ENCODE measurements at regions not wholly inside any gene's neighbourhood (a gene's known extent, or its start where the extent isn't known, plus 50 kb on each side); places are given as distances from the start of the nearest gene placed in this dataset.

GRCh38 chr7:26513948-26514347 lies 222.3 kb downstream of the SNX10 start:
- no peak for DNase-seq (ENCODE audit: low read depth)

GRCh38 chr7:26514633-26515032 lies 223.0 kb downstream of the SNX10 start:
- DNase-seq (ENCODE audit: low read depth) = no peak

DNA sequence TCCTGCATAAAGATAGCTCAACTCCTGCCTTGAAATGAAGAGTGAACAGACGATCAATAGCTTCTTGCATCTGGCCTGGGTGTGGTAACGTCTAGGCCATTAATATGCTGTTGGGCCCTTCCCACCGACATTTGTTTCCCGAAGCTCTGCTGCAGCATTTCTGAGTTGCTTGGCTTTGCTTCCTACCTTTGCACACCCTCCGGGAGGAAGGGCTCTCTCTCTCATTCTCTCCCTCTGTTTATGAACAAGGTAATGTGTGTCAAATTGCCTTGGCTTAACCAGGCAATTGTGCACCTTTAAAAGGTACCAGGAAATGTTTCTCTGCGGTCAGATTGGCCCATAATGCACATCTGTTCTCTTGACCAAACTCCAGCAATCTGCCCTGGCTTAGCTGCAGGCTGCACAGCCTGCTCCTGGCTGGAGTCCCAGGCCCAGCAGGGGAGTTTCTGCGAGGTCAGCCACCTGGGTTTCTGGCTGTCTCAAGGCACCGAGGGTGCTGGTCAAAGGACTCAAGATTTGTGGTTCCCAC lies 223.7 kb downstream of the SNX10 start:
- DNase-seq (ENCODE audit: low read depth) = no peak

DNA sequence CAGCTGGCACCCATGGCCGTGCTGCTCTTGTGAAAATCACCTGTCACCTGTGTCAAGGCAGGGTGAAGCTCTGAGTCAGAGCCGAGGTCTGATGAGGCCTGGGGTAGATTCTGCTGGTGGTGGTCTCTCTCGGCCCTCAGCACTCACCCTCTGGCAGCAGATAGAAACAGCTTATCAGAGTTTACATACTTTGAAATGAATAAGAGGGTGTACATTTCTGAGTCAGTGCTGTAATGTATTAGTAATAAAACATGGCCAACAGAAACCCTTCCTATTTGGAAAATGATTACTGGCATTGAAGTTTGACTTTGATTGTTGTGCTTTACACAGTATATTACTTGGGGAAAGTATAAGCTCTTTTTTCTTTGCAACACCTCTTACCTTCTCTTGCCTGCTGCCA lies 228.8 kb downstream of the SNX10 start:
- DNase-seq (ENCODE audit: low read depth) = no peak

DNA sequence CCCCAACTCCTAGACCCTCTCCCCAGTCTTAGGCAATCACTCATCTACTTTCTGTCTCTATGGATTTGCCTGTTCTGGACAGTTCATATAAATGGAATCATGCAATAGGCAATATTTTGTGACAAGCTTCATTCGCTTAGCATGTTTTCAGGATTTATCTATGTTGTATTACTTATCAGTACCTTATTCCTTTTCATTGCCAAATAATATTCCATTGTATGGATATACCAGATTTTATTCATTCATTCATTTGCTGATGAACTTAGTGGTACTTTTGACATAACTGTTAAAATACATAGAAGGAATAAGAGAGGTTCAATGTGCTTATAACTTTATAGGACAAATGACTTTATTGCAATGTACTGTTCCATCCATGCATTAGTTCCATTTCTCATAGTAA lies 231.0 kb downstream of the SNX10 start:
- no peak for DNase-seq (ENCODE audit: low read depth)

GRCh38 chr7:26525398-26526264 lies 234.0 kb downstream of the SNX10 start:
- DNase-seq (ENCODE audit: low read depth) = no peak

DNA sequence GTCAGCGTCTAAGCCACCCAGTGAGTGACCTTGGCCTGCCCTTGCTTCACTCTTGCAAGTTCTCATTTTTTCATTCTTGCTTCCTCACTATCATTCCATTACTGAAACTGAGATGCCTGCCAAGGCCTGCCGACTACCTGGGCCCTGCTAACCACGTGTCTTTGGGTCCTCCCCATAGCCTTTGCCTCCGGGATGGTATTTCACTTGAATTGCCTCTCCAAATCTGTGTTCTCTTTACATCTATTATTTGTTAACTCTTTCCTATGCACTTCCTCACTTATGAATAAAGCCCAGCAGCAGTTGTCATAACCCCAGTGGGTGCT lies 234.6 kb downstream of the SNX10 start:
- no peak for DNase-seq (ENCODE audit: low read depth)

DNA sequence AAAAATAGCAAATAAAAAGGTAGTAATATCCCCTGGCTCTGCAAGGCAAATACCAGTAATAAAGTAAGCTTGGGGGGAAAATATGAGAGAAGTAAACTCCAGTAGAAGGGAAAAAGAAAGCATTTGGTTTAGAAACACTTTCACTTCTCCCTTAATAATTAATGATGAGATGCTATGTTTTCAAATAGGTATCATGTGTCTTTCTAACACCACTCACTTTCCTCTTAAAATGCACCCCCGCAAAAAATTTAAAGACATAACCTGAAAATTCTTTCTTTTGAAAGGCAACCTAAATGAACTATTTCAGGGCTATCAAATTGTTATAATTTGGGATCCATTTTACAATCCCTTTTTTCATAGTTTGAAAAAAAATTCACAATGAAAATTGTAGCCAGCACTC lies 240.3 kb downstream of the SNX10 start:
- no peak for DNase-seq (ENCODE audit: low read depth)

- DNase-seq (ENCODE audit: low read depth) = no peak
These were observed 240.8 kb downstream of the SNX10 start for GRCh38 chr7:26532471-26532870.

DNA sequence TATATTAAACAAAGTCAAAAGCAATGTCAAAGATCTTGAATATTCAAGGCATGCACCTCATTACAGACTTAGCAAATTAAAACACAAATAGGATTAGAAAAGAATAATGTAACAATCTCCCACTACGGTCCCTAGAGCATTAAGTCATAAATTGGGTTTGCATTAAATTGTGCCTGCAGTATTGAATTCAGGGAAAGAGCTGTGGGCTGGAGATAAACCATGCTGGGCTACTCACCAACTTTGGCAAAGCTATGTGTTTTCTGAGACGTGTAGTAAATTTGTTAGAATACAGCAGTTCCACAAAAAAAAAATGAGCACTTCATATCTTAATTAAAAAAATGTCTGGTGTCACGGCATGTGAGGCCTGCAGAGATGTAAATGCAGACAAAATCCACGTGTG lies 241.6 kb downstream of the SNX10 start:
- no peak for DNase-seq (ENCODE audit: low read depth)

GRCh38 chr7:26534649-26535482 lies 243.2 kb downstream of the SNX10 start:
- no peak for DNase-seq (ENCODE audit: low read depth)

DNA sequence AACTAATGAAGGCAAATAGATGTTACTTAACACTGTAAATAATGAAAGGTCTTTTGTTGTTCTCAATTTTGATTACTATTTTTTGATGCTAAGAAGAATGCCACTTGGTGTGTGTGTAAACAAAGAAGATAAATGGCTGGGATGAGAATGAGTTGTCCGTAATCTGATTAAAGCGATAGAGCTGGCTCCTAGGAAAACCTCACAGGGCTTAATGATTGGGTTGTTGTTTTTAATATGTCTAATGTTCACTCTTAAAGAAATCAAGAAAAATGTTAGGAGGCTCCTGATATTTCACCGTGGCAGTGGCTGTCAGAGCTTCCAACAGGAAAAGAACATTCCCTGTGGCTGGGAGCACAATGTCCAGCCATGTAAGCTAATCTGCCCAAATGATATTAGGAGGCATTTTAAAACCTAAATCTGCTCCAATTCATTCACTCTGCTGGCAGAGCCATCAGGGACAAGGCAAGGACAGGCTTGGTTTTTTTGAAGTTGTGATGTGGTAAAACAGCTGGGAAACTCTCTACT lies 243.9 kb downstream of the SNX10 start:
- no peak for DNase-seq (ENCODE audit: low read depth)

DNA sequence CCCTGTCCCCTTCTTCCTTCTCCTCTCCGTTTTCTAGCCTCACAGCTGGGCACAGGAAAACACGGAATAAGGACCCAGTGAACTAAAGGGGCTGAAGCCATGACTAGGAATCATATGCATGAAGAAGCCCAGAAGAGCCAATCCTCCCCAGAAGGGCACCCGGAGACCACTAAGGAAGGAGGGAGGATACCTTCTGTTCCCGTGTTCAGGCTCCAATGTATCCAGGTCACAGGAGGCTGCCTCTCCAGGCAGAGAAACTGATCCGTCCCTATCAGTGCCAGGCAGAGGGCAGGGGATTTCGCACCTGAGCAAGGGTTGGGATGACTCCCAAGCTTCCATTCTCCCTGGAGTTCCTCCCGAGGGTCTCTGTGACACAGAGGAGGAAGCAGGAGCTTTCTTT lies 246.6 kb downstream of the SNX10 start:
- DNase-seq (ENCODE audit: low read depth) = no peak

- no peak for DNase-seq (ENCODE audit: low read depth)
These were observed 247.0 kb downstream of the SNX10 start for GRCh38 chr7:26538689-26539088.

- DNase-seq (ENCODE audit: low read depth) = no peak
These were observed 251.7 kb downstream of the SNX10 start for GRCh38 chr7:26543340-26543739.

DNA sequence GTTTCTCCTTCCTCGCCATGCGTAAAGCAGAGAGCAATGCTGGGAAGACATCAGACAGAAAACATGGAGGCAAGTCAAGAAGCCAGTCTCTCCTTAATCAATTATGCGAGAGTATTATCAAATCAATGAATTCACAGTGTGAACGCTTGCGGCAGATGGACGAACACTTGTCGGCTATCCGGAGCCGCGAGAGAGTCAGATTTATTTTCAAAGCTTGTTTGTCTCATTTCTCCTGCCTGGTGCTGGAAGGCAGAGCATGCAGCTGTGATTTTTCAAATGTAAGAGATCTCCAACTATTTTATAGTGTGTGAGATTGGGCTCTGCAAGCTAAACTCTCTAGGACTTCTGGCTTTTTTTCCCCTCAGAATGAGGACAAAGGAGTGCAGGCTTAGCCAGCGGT lies 252.3 kb downstream of the SNX10 start:
- DNase-seq (ENCODE audit: low read depth) = no peak

DNA sequence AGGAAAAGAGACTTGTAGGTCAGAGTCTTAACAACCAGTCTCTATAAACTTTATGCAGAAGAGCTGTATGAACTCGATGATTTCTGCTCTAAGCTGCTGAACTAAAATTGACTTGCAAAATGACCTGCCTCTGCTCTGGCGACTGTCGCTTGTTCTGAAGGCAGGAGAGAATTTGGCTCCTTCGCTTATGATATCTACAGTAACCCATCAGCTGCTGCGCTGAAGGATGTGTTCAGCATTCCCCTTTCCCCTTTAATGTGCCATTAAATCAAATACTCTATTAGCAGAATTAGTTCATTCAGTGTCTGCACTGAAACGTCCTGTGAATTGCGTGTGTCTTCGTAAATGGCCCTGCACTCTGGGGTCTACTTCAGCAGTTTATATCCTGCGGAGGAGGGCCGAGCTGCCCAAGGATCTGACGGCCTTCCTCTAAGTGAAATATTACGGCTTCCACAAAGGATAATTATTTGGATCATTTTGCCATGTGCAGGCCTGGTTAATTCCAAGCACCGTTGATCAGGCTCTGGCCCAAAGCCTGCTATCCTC lies 254.9 kb downstream of the SNX10 start:
- no peak for DNase-seq (ENCODE audit: low read depth)

GRCh38 chr7:26547156-26547555 lies 255.5 kb downstream of the SNX10 start:
- no peak for DNase-seq (ENCODE audit: low read depth)

- DNase-seq (ENCODE audit: low read depth) = no peak
These were observed 257.8 kb downstream of the SNX10 start for GRCh38 chr7:26549281-26549944.

- no peak for DNase-seq (ENCODE audit: low read depth)
These were observed 258.8 kb downstream of the SNX10 start for GRCh38 chr7:26550492-26550891.

- no peak for DNase-seq (ENCODE audit: low read depth)
These were observed 260.1 kb downstream of the SNX10 start for GRCh38 chr7:26551740-26552139.

DNA sequence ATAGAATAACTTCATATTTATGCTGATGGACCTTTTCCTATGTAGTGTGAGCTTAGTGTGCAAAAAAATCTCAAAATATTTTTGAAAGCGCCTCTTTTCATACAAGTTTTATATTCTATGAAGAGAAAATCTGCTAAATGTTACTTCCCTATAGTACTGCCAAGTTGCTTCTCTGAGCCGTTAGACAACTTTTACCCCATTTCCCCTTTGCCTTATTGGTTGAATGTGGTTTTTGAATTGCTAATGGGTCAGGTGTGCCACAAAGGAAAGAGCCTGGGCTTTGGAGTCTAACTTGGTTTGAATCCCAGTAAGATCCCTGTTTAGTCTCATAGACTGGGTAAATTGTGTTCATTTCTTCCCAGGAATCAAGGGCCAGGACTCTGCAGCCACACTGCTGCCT lies 261.5 kb downstream of the SNX10 start:
- no peak for DNase-seq (ENCODE audit: low read depth)

Data from amniotic epithelial cell (primary cell).